ENCODE measurements at regions not wholly inside any gene's neighbourhood (a gene's known extent, or its start where the extent isn't known, plus 50 kb on each side); places are given as distances from the start of the nearest gene placed in this dataset.

GRCh38 chr3:21938267-21938681 lies 187.3 kb upstream of the ZNF385D start:
- DNase-seq (ENCODE audit: extremely low spot score, unreplicated experiment), result no peak
- no peaks in the 10 kb centered on the region for H3K36me3 Mint-ChIP-seq (ENCODE audit: unreplicated experiment)
- no peaks in the 10 kb centered on the region for H3K9me3 Mint-ChIP-seq (ENCODE audit: unreplicated experiment)
- H3K4me1 Mint-ChIP-seq (ENCODE audit: unreplicated experiment), result peaks cover 9% of the 10 kb centered on the region
- H3K27me3 Mint-ChIP-seq (ENCODE audit: unreplicated experiment), result peaks cover 5% of the 10 kb centered on the region
- H3K27ac Mint-ChIP-seq (ENCODE audit: unreplicated experiment), result no peak overlapping the region
- H3K4me3 Mint-ChIP-seq (ENCODE audit: unreplicated experiment), result no peak overlapping the region
- no peak for TF ChIP-seq CTCF (IDR thresholded peaks at IDR 0.05)

- peaks cover 24% of the 10 kb centered on the region for H3K4me1 Mint-ChIP-seq (ENCODE audit: unreplicated experiment)
- DNase-seq (ENCODE audit: extremely low spot score, unreplicated experiment), result no peak
- no peak overlapping the region for H3K27ac Mint-ChIP-seq (ENCODE audit: unreplicated experiment)
- no peak for TF ChIP-seq CTCF (IDR thresholded peaks at IDR 0.05)
- no peaks in the 10 kb centered on the region for H3K27me3 Mint-ChIP-seq (ENCODE audit: unreplicated experiment)
- no peaks in the 10 kb centered on the region for H3K9me3 Mint-ChIP-seq (ENCODE audit: unreplicated experiment)
- no peak overlapping the region for H3K4me3 Mint-ChIP-seq (ENCODE audit: unreplicated experiment)
- H3K36me3 Mint-ChIP-seq (ENCODE audit: unreplicated experiment), result no peaks in the 10 kb centered on the region
Observed at GRCh38 chr3:21942328-21942727, 191.3 kb upstream of the ZNF385D start.

GRCh38 chr3:21944251-21944650 lies 193.2 kb upstream of the ZNF385D start:
- Mint-ChIP-seq H3K27ac (ENCODE audit: unreplicated experiment) (peak overlapping the region; percentile 74), H3K36me3 (ENCODE audit: unreplicated experiment) (no peaks in the 10 kb centered on the region), H3K4me3 (ENCODE audit: unreplicated experiment) (peak overlapping the region; percentile 8), H3K27me3 (ENCODE audit: unreplicated experiment) (no peaks in the 10 kb centered on the region), H3K9me3 (ENCODE audit: unreplicated experiment) (no peaks in the 10 kb centered on the region), H3K4me1 (ENCODE audit: unreplicated experiment) (peaks cover 24% of the 10 kb centered on the region)
- no peak for DNase-seq (ENCODE audit: extremely low spot score, unreplicated experiment)
- no peak for TF ChIP-seq CTCF (IDR thresholded peaks at IDR 0.05)

GRCh38 chr3:21952856-21953255 lies 201.8 kb upstream of the ZNF385D start:
- Mint-ChIP-seq H3K4me1 (ENCODE audit: unreplicated experiment) (peaks cover 14% of the 10 kb centered on the region), H3K36me3 (ENCODE audit: unreplicated experiment) (peaks cover 2% of the 10 kb centered on the region), H3K27me3 (ENCODE audit: unreplicated experiment) (no peaks in the 10 kb centered on the region), H3K4me3 (ENCODE audit: unreplicated experiment) (no peak overlapping the region), H3K27ac (ENCODE audit: unreplicated experiment) (no peak overlapping the region), H3K9me3 (ENCODE audit: unreplicated experiment) (peaks cover 15% of the 10 kb centered on the region)
- TF ChIP-seq CTCF (IDR thresholded peaks at IDR 0.05), result no peak
- DNase-seq (ENCODE audit: extremely low spot score, unreplicated experiment), result no peak

DNA sequence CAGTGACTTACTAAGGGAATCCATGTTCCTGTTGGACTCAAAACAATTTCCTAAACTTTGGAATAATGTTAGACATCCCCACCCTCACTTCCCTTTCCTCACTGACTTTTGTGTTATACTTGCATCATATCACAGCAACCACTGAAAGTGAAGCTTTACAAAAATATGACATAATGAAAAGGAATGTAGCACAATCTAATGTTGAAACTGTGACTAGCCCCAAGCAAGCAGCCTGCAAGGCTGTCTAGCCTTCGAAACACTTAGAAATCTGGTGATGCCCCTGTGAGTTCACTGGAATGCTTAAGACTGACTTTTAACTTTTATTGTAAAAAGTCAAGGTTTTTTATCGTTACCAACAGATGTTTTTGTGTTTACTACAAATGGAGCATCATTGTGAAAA lies 203.7 kb upstream of the ZNF385D start:
- peaks cover 15% of the 10 kb centered on the region for H3K9me3 Mint-ChIP-seq (ENCODE audit: unreplicated experiment)
- DNase-seq (ENCODE audit: extremely low spot score, unreplicated experiment), result no peak
- no peak for TF ChIP-seq CTCF (IDR thresholded peaks at IDR 0.05)
- H3K4me1 Mint-ChIP-seq (ENCODE audit: unreplicated experiment), result peaks cover 21% of the 10 kb centered on the region
- no peak overlapping the region for H3K4me3 Mint-ChIP-seq (ENCODE audit: unreplicated experiment)
- peak overlapping the region; percentile 42 for H3K27ac Mint-ChIP-seq (ENCODE audit: unreplicated experiment)
- peaks cover 2% of the 10 kb centered on the region for H3K36me3 Mint-ChIP-seq (ENCODE audit: unreplicated experiment)
- H3K27me3 Mint-ChIP-seq (ENCODE audit: unreplicated experiment), result no peaks in the 10 kb centered on the region
